ENCODE measurements at regions not wholly inside any gene's neighbourhood (a gene's known extent, or its start where the extent isn't known, plus 50 kb on each side); places are given as distances from the start of the nearest gene placed in this dataset.

DNA sequence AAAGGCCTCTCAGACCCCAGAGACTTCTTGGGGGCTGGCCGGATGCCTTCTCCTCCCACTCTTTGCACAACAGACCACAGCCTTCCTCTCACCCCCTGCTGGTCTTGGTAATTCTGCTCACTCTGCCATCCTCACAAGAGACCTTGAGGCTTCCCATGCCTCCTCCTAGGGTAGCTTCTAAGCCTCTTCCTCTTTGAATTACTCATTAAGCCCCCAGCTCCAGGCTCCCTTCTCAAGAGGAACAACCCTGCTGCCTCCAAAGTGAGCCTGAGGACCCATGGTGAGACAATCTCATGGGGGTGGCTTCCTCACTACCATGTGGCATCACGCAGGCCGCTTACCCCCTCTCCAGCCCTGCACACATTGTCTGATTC, 184.6 kb upstream of the SYT13 start:
- TF ChIP-seq, protein P1, sequence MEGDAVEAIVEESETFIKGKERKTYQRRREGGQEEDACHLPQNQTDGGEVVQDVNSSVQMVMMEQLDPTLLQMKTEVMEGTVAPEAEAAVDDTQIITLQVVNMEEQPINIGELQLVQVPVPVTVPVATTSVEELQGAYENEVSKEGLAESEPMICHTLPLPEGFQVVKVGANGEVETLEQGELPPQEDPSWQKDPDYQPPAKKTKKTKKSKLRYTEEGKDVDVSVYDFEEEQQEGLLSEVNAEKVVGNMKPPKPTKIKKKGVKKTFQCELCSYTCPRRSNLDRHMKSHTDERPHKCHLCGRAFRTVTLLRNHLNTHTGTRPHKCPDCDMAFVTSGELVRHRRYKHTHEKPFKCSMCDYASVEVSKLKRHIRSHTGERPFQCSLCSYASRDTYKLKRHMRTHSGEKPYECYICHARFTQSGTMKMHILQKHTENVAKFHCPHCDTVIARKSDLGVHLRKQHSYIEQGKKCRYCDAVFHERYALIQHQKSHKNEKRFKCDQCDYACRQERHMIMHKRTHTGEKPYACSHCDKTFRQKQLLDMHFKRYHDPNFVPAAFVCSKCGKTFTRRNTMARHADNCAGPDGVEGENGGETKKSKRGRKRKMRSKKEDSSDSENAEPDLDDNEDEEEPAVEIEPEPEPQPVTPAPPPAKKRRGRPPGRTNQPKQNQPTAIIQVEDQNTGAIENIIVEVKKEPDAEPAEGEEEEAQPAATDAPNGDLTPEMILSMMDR (IDR thresholded peaks at IDR 0.05 in 4 of 5, conservative IDR thresholded peaks at IDR 0.05 in 1 of 5): no peak
- TF ChIP-seq POLR2A (IDR thresholded peaks at IDR 0.05): no peak
